Colonic mucosa (tissue), 4 donors: ENCODE measurements at regions not wholly inside any gene's neighbourhood (a gene's known extent, or its start where the extent isn't known, plus 50 kb on each side); places are given as distances from the start of the nearest gene placed in this dataset.

Experiments used
- DNase-seq: peaks from one replicate; pipeline ENCODE4 v3.0.0-alpha.2; 2020
- H3K27ac ChIP-seq: fragments of 200-600 bp; one replicate; pipeline ENCODE4 v1.8.0; 2021
- H3K27me3 ChIP-seq: fragments of 200-600 bp; one replicate; pipeline ENCODE4 v1.8.0; 2021
- H3K36me3 ChIP-seq: fragments of 200-600 bp; one replicate; pipeline ENCODE4 v1.8.0; 2021
- H3K4me1 ChIP-seq: fragments of 200-600 bp; one replicate; pipeline ENCODE4 v1.8.0; 2021; ENCODE audit warnings: mild to moderate bottlenecking
- H3K4me3 ChIP-seq: fragments of 200-600 bp; one replicate; pipeline ENCODE4 v1.8.0; 2021
- H3K9ac ChIP-seq, 2 donors: one replicate each; pipeline ENCODE4 v1.7.0; 2013; ENCODE audit warnings: control low read depth in 2 of 2, low read depth in 2 of 2, low read length in 2 of 2
- H3K9me3 ChIP-seq: fragments of 200-600 bp; one replicate; pipeline ENCODE4 v1.8.0; 2021
- CTCF ChIP-seq: fragments of 200-600 bp; IDR thresholded peaks from one replicate; pipeline ENCODE4 v1.8.0; 2022; ENCODE audit warnings: antibody characterized with exemption, mild to moderate bottlenecking
- intact Hi-C: fragments of 100-400 bp; cut with DNase I; formaldehyde crosslinking; loops from one replicate; pipeline ENCODE4 v1.14.1; 2022
- donor health status: healthy.
- donor health status: DM: no; HTN: no; CAD: no.
- donor health status: DM: no; HTN: no; CAD: no.

- no peak overlapping the region for H3K9ac ChIP-seq
- intact Hi-C loops = no loop called here
These were observed 150.0 kb downstream of the RTP4 start for GRCh38 chr3:187518207-187518606.

GRCh38 chr3:187516446-187517185 is 148.4 kb downstream of the RTP4 start:
- Histone ChIP-seq H3K9me3 (no peaks in the 10 kb centered on the region), H3K9ac (no peak overlapping the region), H3K27me3 (no peaks in the 10 kb centered on the region), H3K4me3 (no peak overlapping the region), H3K36me3 (no peaks in the 10 kb centered on the region), H3K27ac (no peak overlapping the region), H3K4me1 (no peaks in the 10 kb centered on the region)
- intact Hi-C loops = no loop called here
- no peak for TF ChIP-seq CTCF
- no peak for DNase-seq

More at GRCh38 chr3:187518207-187518606, 150.0 kb downstream of the RTP4 start:
- Histone ChIP-seq H3K9me3 (no peaks in the 10 kb centered on the region), H3K4me3 (no peak overlapping the region), H3K4me1 (no peaks in the 10 kb centered on the region), H3K36me3 (no peaks in the 10 kb centered on the region), H3K27me3 (no peaks in the 10 kb centered on the region), H3K27ac (no peak overlapping the region)
- TF ChIP-seq CTCF = no peak
- no peak for DNase-seq

- H3K9me3 ChIP-seq = no peaks in the 10 kb centered on the region
- no peak overlapping the region for H3K9ac ChIP-seq
- no peaks in the 10 kb centered on the region for H3K36me3 ChIP-seq
- intact Hi-C loops = no loop called here
- no peaks in the 10 kb centered on the region for H3K4me1 ChIP-seq
- H3K27ac ChIP-seq = no peak overlapping the region
- DNase-seq = no peak
- TF ChIP-seq CTCF = no peak
- H3K4me3 ChIP-seq = no peak overlapping the region
- H3K27me3 ChIP-seq = no peaks in the 10 kb centered on the region
These were observed 139.7 kb downstream of the RTP4 start for GRCh38 chr3:187507905-187508304.

- no peak overlapping the region for H3K27ac ChIP-seq
- H3K4me1 ChIP-seq = no peaks in the 10 kb centered on the region
- H3K9ac ChIP-seq = no peak overlapping the region
- TF ChIP-seq CTCF = no peak
- H3K4me3 ChIP-seq = no peak overlapping the region
- no peaks in the 10 kb centered on the region for H3K9me3 ChIP-seq
- H3K36me3 ChIP-seq = no peaks in the 10 kb centered on the region
- no peaks in the 10 kb centered on the region for H3K27me3 ChIP-seq
- DNase-seq = no peak
- intact Hi-C loops = no loop called here
These were observed 139.1 kb downstream of the RTP4 start for GRCh38 chr3:187507266-187507665.

- no peak overlapping the region for H3K27ac ChIP-seq
- no peaks in the 10 kb centered on the region for H3K4me1 ChIP-seq
- H3K36me3 ChIP-seq = no peaks in the 10 kb centered on the region
- DNase-seq = no peak
- TF ChIP-seq CTCF = no peak
- no peak overlapping the region for H3K9ac ChIP-seq
- no peak overlapping the region for H3K4me3 ChIP-seq
- H3K9me3 ChIP-seq = no peaks in the 10 kb centered on the region
- intact Hi-C loops = no loop called here
- H3K27me3 ChIP-seq = no peaks in the 10 kb centered on the region
These were observed 136.2 kb downstream of the RTP4 start for GRCh38 chr3:187504435-187504834.
